NOMO-1 (cell line): ENCODE measurements at regions not wholly inside any gene's neighbourhood (a gene's known extent, or its start where the extent isn't known, plus 50 kb on each side); places are given as distances from the start of the nearest gene placed in this dataset.

ENCODE experiments used
- DNase-seq, 2 experiments: peaks; one replicate each; lab custom pipeline; 2025; ENCODE audit not compliant: unreplicated experiment in 2 of 2; lab: John Stamatoyannopoulos, UW

DNA sequence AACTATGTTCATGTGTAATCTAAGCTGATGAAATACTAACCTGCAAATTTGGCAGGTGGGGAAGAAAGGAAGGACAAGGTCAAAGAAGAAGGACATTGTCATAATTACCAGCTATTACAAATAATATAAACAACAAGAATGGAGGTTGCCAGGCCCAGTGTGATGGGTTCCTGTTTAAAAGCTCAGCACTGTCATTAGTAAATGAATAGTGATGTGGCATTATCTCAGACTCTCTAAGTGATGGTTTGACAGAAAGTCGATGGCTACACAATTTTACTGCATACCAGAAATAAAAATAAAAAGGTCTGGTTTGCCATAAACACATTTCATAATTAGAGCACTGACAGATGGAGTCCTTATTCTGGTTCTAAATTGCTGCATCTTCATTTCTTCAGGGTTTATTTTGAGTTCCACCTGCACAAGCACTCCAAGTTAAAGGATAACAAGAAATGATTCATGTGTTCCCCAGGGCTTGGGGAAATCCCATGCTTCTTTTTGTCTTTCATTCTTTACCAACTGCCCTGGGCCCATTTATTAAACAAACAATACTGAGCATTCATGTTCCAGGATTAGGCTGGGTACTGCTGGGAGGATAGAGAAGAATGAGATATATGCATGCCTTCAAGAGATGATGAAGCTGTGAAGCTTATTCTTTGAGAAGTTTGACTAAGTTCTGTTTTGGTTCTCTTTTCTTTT, 367.8 kb upstream of the RASGEF1B start:
- DNase-seq = no peak

DNA sequence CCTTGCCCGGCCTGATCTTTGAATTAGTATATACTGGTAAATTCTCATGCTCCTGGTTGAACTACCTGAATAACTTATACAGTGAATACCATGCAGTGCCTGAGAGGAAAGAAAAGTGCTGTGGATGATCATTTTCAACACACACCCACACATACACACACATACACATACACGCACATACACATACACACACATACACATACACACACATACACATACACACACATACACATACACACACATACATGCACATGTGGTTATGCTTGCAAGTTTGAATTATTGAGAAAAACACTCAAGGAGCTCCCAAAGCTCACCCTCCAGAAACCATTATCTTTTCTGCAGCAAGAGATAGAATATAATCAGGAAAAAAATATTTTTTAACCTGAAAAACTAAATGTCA, 366.9 kb upstream of the RASGEF1B start:
- DNase-seq = no peak

DNA sequence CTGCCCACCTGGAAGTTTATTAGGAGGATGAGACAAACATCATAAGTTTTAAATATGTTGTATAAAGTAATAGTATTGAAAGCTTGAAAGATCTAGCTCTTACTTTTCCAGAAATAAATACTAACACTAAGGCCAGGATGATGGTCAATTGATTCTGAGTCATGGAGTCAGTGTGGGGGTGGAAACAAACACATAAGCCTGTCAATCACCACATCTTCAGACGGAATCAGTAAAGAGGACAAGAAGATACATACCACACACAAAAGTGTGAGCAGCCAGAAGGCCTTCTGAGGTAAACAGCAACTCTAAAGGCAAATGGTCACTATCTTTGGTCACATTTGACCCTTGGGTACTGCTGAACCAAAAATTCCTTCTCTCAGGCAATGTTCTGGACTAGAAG, 365.0 kb upstream of the RASGEF1B start:
- no peak for DNase-seq

DNA sequence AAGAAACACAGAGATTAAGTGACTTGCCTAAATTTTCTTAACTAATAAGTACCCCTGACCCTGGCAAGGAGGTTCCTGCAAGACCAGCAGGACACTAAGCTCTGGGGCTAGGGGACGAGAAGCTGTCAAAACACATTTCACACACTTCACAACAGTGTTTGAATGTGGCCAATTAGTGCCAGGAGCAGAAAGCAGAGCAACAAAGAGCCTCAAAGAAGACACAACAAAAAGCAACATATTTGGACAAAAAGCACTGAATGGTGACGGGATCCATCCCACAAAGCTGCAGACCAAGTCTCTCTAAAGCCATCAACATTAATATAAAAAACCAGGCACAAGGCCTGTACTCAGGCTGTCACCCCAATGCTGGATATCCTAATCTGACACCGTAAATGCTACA, 361.9 kb upstream of the RASGEF1B start:
- DNase-seq = no peak

DNA sequence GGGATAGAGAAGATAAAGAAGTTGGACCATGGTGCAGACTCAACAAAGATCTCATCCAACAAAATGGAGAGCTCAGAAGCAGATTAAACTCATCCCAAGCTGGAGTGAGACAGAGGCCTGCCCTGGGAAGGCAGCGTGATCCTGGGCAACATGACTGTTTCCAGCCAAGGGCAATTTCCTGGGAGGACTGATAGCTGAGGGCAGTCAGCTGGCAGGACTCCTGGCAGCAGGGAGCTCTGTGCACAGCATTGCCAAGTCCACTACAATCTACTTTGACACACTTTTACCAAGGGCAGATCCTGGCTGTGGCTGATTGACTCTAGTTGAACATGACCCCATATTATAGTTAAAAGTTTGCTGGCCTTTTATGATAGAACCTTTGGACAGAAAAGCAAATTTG, 357.3 kb upstream of the RASGEF1B start:
- no peak for DNase-seq

DNA sequence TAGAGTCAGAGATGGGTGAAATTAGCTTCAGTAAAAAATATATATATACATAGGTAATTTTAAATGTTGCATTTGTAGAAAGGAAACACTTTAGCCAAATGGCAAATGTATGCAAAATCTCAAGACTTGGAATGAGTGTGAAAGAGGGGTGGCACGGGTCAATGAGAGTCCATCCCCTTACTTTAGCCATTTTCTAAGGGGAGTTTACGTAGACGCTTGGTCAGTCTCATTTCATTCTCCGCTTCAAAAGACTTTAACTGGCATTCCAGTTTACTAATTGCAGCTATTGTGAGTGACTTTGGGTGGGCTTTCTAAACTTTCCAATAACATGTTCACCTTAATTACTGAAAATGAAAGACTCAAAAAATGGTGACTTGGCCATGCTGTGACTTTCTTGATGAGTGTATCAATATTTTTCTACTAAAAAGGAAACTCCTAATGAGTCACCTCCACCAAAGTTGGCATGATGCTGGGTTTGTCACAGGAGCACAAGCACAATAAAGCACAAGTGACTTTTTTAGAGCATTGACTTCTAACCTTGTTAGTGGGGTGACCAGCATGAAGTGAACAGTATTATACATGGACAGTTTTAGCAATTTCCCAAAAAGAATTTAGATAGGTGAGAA, 356.0 kb upstream of the RASGEF1B start:
- no peak for DNase-seq

DNA sequence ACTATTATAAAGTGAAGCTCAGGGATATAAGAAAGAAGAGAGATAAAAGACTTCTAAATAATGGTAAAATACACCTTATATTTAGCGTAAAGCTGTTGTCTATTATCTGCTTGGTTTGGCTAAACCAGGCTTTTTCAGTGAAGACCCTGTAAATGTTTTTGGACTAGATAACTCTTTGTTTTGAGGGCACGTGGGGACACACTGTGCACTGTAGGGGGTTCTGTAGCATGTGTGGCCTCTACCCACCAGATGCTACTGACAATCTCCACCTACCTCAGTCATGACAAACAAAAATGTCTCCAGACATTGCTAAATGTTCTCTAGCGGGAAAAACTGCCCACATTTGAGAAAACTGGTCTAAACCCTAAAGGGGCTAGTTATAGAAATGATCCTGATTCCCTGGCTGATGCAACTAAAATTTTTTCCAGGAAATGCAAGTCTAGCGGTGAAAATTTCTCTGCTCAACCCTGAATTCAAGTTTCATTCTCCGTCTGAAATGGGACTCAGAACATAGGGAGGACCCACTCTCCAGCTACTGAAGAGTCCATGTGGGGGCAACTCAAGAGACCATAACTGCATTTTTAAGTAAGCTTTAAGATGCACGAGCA, 355.2 kb upstream of the RASGEF1B start:
- no peak for DNase-seq

DNA sequence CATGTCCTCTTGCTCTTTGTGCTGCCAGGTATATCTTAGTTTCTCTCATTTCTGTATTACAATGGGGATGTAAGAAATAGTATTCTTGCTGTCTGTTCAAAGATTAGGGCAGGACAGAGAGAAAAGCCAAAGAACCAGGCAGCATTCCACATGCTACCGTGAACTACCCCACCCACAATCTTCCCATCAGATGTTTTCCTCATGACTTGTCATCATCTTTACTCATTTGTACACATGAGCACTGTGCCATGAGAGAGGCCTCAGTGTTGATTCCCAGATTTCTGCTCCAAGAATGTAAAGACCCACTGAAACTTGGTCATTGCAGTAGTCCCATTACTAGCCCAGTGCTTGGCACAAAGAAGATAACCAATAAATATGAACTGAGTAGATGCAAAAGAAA, 354.6 kb upstream of the RASGEF1B start:
- no peak for DNase-seq

DNA sequence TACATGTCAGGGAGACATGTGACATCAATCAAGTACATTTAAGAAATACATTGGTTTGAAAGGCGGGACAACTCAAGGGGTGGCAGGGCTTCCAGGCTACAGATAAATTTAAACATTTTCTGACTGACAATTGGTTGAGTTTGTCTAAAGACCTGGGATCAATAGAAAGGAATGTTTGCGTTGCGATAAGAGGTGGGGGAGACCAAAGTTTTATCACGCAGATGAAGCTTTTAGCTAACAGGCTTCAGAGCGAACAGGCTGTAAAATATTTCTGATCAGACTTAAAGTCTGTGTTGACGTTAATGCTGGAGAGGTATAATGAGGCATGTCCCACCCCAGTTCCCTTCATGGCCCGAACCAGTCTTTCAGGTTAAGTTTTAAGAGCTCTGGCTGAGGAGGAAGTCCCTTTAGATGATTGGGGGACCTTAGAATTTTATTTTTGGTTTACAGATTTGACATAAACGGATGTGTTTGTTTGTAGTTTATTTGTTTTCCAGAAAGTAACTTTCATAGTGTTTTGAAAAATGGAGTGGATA, 346.7 kb upstream of the RASGEF1B start:
- no peak for DNase-seq

DNA sequence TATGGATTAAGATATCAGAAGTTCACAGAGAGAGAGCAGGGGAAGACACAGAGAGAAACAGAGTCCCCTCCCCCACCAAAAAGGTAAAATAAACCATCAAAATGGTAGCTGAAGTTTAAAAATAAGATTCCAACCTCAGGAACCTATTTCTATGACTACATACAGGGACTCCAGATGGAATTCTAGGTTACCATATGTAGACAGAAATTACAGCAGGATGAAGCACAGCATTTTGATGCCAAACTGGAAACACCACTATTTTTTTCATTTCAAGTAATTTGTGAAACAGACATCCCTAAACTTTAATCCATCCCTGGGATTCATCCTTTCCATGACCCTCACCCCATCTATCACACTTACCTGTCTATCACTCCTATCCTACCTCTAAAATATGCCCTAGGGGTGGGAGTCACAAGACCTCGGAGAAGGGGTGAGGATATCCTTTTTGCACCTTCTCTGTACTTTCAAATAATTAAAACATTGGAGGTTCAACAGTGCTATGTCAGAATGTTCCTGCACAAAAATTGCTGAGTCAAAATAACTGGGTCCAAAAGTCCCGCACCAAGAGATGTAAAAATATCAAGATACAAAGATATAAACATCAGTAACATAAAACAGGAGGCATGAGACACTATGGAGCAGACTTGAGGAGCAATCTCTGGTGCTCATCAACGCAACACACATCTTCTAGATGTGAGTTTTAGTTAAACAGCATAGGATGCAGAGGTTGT, 344.5 kb upstream of the RASGEF1B start:
- DNase-seq = no peak

DNA sequence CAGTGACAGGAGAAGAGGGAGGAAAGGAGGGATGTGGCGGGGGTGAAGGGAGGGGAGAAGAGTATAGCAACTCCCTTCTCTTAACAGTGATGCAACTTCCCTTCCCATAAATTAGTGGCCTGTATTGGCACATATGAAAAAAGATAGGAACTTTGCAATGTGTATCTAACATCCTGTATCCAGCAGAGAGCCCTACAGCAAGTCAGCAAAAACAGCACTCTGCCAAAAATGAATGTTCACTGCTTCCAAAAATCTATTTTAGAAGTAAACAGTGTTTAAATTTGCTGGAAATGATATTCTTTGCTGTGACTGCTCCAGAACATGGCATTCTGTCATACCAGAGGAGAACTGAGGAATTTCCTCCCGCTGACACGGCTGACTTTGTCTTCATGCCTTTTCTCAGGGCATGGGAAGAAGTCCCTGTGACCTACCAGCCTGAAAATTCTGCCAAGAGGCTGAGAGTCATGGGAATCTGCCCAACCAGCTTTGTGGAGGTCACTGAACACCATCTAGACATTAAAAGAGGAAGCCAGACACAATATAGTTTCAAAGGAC, 343.4 kb upstream of the RASGEF1B start:
- DNase-seq = peak; percentile 38 to 46

DNA sequence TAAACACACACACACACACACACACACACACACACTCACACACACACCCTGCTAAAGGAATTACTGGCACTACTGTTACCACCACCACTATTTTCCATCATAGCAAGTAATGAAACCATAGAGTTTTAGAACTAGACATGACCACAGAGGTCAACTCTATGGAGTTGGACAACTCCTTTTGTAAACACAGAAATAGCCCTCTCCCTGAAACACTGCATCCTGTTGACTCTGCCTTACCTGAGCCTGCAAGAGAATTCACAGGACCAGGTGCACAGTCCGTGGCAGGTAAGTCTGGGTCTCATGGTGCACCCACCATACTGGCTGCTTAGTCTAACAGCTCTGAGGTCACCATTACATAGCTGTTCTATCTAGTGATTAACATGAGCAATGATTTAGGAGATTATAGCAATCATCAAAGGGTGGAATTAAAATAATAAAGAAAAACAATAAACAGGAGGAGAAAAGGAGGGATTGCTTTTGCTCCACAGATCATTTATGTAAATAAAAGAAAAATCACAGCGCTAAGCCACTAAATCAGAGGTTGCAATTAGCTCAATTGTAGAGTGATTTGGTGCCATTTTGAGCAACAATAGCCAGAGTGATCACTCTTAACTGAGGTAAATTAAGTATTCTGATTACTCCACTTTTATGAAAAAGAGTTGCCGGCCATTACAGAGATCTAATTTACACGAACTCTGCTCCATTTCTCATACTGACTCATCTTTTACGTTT, 340.0 kb upstream of the RASGEF1B start:
- no peak for DNase-seq

DNA sequence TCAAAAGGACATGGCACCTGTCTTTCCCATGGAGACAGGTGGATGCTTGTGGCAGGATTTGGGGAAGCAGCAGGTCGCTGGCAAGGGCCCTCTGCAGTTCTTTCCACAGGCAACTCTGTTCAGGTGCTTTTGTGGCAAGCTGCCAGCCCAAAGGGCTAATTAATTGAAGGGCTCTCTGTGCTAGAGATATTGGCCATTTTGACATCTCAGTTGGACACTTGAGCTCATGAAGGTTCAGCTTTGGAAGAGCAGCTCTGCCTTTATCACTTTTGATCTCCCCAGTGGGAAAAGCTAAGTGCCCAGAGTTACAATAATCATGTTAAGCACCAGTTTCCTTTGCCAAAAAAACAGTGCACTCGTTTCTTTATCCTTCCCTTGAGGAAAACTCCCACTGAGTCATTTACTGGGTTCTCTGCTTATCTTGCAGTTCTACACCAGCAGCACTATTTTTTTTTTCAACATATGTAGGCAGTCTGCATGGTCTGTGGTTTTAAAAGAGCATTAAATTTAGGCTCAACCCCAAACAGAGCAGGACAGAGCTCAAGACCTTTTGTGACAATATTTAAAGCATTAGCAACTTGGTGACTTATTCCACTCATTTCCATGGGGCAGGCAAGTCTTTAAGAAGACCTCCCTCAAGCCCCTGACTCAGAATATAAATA, 336.4 kb upstream of the RASGEF1B start:
- no peak for DNase-seq

DNA sequence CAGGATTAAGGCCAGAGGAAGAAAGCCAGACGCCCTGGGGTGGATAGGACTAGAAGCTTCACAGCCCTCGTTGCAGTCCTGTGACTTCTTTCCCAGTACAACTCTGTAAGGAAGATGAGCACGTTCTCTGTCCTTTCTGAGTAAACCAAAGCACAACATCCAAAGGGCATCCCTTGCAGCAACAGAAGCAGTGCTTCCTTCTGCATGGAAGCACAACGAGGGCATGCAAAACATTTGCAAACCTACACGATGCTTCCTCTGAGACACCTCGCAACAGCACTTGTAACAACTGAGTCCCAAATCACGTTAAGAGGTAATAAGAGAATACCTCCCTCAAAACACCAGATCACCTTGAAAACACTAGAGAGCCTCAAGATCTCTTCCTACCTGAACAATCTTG, 335.7 kb upstream of the RASGEF1B start:
- no peak for DNase-seq

DNA sequence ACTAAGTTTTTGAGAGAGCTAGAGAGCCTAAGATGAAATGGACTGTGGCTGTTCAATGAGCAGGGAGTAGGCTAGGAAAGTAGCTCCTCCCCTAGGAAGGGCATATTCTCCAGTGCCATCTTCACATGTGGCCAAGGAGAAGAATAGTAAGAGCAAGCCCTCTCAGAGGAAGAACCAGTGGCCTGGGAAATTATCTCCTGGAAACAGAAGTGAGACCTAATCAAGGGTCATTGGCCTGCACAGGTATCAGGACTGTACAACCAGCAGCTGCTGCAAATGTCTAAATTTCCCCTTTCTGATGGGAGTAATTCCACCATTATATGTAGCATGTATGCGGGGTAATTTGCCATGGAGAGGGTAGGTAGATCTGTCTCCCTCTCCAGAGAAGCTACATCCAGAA, 334.8 kb upstream of the RASGEF1B start:
- no peak for DNase-seq

DNA sequence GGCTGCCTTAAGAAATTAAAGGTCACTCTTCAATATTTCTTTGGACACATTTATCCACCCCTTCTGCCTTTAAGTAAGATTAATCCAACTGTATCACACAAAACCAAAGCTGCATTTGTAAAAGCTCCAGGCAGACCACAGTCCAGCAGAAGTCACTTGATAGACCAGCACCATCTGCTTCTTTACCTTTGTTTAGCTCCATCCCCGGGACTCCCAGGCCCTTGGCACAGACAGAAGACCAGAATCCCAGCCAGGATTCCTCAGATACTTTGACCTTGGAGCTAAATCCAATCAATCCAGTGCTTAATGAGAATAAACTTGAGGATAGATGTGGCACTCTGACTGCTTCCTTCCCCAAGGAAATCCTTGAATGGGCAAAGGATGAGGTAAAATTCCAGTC, 333.1 kb upstream of the RASGEF1B start:
- no peak for DNase-seq

DNA sequence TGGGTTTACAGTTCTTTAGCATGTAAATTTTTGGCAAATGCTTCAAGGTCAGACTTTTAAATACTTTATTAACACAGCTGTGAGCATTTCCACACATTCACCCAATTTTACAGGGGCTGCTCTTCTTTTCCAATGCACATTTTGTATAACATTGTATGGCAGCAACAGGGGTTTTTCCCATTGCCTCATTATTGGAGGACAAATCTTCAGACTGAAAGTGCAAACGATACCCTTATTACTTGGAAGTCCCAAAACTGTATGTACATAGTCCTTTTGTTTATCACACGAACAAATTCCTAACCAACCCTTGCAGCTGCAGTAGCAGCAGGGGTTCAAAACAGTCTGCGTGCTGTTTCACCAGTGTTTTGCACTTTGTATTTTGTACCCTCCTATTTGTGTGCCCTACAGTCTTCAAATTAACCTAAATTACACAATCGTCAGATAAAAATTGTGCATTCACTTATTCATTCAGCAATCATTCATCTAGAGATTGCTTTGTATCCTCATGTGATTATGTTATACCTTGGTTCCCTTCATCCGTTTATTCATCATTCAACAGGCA, 330.7 kb upstream of the RASGEF1B start:
- no peak for DNase-seq

DNA sequence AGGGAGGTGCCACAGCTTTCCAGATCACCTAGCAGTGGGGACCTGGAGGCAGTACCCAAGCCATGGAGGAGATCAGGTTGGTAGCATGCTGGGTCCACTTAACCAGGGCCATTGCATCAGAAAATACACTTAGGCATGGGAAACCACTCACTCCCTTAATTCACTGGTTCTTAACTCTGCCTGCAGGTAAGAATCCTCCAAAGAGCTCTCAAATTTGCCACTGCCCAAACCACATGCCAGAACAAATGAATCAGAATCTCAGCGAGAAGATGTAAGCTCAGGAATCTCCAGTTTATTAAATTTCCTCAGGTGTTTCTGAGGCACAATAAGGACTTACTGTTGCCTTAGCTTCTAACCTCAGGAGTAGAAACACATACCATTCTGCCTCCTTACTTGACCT, 327.7 kb upstream of the RASGEF1B start:
- no peak for DNase-seq

DNA sequence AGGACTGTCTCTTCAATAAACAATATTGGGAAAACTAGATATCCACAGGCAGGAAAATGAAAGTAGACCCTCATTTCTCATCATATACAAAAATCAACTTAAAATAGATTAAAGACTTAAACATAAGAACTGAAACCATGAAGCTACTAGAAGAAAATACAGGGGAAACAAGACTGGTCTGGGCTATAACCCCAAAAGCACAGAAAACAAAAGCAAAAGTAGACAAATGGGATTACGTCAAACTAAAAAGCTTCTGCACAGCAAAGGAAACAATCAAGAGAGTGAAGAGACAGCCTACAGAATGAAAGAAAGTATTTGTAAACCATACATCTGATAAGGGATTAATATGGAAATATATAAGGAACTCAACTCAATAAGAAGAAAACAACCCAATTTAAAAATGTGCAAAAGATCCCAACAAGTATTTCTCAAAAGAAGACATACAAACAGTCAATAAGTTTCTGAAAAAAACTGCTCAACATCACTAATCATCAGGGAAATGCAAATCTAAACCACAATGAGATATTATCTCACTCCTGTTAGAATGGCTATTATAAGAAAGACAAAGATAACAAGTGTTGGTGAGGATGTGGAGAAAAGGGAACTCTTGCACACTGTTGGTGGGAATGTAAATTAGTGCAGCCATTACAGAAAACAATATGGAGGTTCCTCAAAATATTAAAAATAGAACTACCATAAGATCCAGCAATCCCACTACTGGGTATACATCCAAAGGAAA, 325.3 kb upstream of the RASGEF1B start:
- no peak for DNase-seq
